MM.1S (cell line): ENCODE measurements at regions not wholly inside any gene's neighbourhood (a gene's known extent, or its start where the extent isn't known, plus 50 kb on each side); places are given as distances from the start of the nearest gene placed in this dataset.

Source experiments
- EZH2 ChIP-seq: fragments of 300-600 bp; sonication (generic); optimal IDR thresholded peaks from 2 replicates; pipeline ENCODE3; 2017; ENCODE audit warnings: low read depth, mild to moderate bottlenecking, antibody characterized with exemption, low read length, mixed read lengths
- TF ChIP-seq, protein P1 (sequence below): fragments of 300-600 bp; sonication (generic); IDR thresholded peaks from 2 replicates; pipeline ENCODE4 v1.5.1; 2016; ENCODE audit warnings: antibody characterized with exemption, low read length, mixed read lengths

DNA sequence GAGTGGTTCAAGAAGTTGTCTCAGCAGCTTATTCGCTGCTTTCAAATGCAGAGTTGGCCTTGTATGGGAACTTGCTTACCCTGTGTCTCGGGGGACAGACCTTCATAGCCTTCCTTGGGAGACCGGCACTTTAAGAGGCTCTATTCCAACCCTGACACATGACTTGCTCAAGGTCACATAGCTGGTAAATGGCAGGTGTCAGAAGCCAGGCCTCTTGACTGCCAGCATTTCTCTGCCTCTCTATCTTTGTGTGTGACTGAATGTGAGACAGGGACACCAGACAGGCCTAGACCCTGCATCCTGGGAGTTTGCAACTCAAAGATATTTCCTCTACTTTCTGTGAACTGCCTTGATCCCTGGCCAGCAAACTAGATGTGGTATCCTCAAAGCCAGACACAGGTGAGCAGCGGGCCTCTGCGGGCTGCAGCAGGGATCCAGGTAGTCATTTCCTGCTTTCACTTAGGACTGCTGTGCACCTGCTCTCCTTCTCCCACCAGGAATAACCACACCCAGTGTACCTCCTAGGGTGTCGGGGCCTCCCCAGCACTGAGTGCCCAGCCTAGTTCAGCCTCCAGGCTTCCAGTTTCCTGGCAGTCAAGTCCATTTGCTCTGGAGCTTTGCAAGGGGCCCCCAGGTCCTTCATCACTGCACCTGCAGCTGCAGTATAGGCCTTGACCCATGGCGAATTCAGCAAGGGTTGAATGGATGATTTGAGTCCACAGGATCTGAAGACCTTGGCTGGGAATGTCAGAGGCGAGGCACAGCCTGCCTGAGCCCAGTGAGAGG is 116.6 kb upstream of the TNRC6C start:
- TF ChIP-seq, protein P1, sequence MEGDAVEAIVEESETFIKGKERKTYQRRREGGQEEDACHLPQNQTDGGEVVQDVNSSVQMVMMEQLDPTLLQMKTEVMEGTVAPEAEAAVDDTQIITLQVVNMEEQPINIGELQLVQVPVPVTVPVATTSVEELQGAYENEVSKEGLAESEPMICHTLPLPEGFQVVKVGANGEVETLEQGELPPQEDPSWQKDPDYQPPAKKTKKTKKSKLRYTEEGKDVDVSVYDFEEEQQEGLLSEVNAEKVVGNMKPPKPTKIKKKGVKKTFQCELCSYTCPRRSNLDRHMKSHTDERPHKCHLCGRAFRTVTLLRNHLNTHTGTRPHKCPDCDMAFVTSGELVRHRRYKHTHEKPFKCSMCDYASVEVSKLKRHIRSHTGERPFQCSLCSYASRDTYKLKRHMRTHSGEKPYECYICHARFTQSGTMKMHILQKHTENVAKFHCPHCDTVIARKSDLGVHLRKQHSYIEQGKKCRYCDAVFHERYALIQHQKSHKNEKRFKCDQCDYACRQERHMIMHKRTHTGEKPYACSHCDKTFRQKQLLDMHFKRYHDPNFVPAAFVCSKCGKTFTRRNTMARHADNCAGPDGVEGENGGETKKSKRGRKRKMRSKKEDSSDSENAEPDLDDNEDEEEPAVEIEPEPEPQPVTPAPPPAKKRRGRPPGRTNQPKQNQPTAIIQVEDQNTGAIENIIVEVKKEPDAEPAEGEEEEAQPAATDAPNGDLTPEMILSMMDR: no peak
- no peak for TF ChIP-seq EZH2
